PC-9 (cell line): ENCODE measurements at regions not wholly inside any gene's neighbourhood (a gene's known extent, or its start where the extent isn't known, plus 50 kb on each side); places are given as distances from the start of the nearest gene placed in this dataset.

Experiments used
- BruUV-seq: library from RNA; stranded (reverse); fragments of 400-500 nt; replicated peaks from 2 replicates; lab custom pipeline; 2021; lab: Mats Ljungman, UMichigan
- CTCF ChIA-PET: fragments of 300-600 bp; sonication (Branson Sonifier 250); formaldehyde crosslinking; loops from one replicate; lab custom pipeline; 2022; ENCODE audit warnings: antibody characterized with exemption; lab: Charles Lee
- POLR2A ChIA-PET: fragments of 300-600 bp; sonication (Branson Sonifier 250); formaldehyde crosslinking; loops from one replicate; lab custom pipeline; 2022; ENCODE audit warnings: antibody characterized with exemption; ENCODE audit not compliant: unreplicated experiment; lab: Charles Lee
- DNase-seq, 2 experiments: peaks; one replicate each; pipeline versions ENCODE4 v3.0.0 to v3.0.0-alpha.2; 2015 to 2022; ENCODE audit warnings: mixed read lengths in 1 of 2
- H2AFZ ChIP-seq: fragments of 200-600 bp; sonication (generic); 2 replicates; pipeline ENCODE4 v1.8.1; 2017; ENCODE audit warnings: antibody characterized with exemption
- H3F3A ChIP-seq: fragments of 200-600 bp; sonication (generic); 2 replicates; pipeline ENCODE4 v1.8.1; 2017; ENCODE audit warnings: antibody characterized with exemption, mild to moderate bottlenecking, low read depth; ENCODE audit not compliant: insufficient read depth
- H3K27ac ChIP-seq: fragments of 200-600 bp; sonication (generic); 2 replicates; pipeline ENCODE4 v1.6.1; 2016; ENCODE audit warnings: mixed run types
- H3K27me3 ChIP-seq: fragments of 200-600 bp; sonication (generic); 2 replicates; pipeline ENCODE4 v1.6.1; 2016; ENCODE audit warnings: low read depth, mixed run types; ENCODE audit not compliant: insufficient read depth
- H3K36me3 ChIP-seq: fragments of 200-600 bp; sonication (generic); 2 replicates; pipeline ENCODE4 v1.6.1; 2016; ENCODE audit warnings: low read depth, mixed run types
- H3K4me1 ChIP-seq: fragments of 200-600 bp; sonication (generic); replicated peaks from 2 replicates; pipeline ENCODE4 v1.6.1; 2016; ENCODE audit warnings: mixed run types; ENCODE audit not compliant: insufficient read depth
- H3K4me2 ChIP-seq: fragments of 200-600 bp; sonication (generic); 2 replicates; pipeline ENCODE4 v1.6.1; 2017; ENCODE audit warnings: mixed run types
- H3K4me3 ChIP-seq: fragments of 200-600 bp; sonication (generic); 2 replicates; pipeline ENCODE4 v1.6.1; 2016; ENCODE audit warnings: mixed run types
- H3K79me2 ChIP-seq: fragments of 200-600 bp; sonication (generic); 2 replicates; pipeline ENCODE4 v1.6.1; 2017; ENCODE audit warnings: low read depth, mixed run types
- H3K9me2 ChIP-seq: fragments of 200-600 bp; sonication (generic); 2 replicates; pipeline ENCODE4 v1.8.1; 2017; ENCODE audit warnings: mild to moderate bottlenecking; ENCODE audit not compliant: insufficient read depth
- H3K9me3 ChIP-seq: fragments of 200-600 bp; sonication (generic); 2 replicates; pipeline ENCODE4 v1.8.1; 2016; ENCODE audit warnings: low read depth; ENCODE audit not compliant: insufficient read depth
- H4K20me1 ChIP-seq: fragments of 200-600 bp; sonication (generic); 2 replicates; pipeline ENCODE4 v1.8.1; 2017; ENCODE audit not compliant: insufficient read depth
- CTCF ChIP-seq: fragments of 200-600 bp; sonication (generic); conservative IDR thresholded peaks from 2 replicates; pipeline ENCODE4 v1.6.1; 2017; ENCODE audit warnings: mixed run types, antibody characterized with exemption, mild to moderate bottlenecking, moderate library complexity
- EZH2 ChIP-seq: fragments of 200-600 bp; sonication (generic); IDR thresholded peaks from 2 replicates; pipeline ENCODE4 v1.8.0; 2017; ENCODE audit warnings: antibody characterized with exemption, low read depth
- intact Hi-C: fragments of 100-400 bp; cut with micrococcal nuclease; formaldehyde crosslinking; loops from one replicate; pipeline ENCODE4 v1.10.0; 2022; ENCODE audit not compliant: unreplicated experiment

- no TSS peak for BruUV-seq
- Histone ChIP-seq H3K4me1 (peaks cover 14% of the 10 kb centered on the region), H3K27me3 (no peaks in the 10 kb centered on the region), H3K36me3 (no peaks in the 10 kb centered on the region), H2AFZ (no peak overlapping the region), H3F3A (peaks cover 12% of the 10 kb centered on the region; the same call in 1 of the 2 replicates), H3K9me3 (no peaks in the 10 kb centered on the region), H4K20me1 (no peaks in the 10 kb centered on the region), H3K4me2 (no peak overlapping the region), H3K9me2 (no peaks in the 10 kb centered on the region), H3K27ac (no peak overlapping the region), H3K79me2 (no peaks in the 10 kb centered on the region), H3K4me3 (no peak overlapping the region)
- DNase-seq = no peak
- TF ChIP-seq CTCF = no peak
- no peak for TF ChIP-seq EZH2
- intact Hi-C loops = no loop called here
- POLR2A ChIA-PET = interaction anchor here (0.7 kb wide), 1 partner anchor 13 kb away, joined by 8 read pairs; no protein-coding TSS in a partner anchor
- CTCF ChIA-PET = interaction anchor here (0.6 kb wide), 1 partner anchor 995 kb away, joined by 3 read pairs; no protein-coding TSS in a partner anchor
Measured at GRCh38 chr2:120607506-120607905, 128.2 kb upstream of the GLI2 start.

GRCh38 chr2:120607996-120608395, 127.7 kb upstream of the GLI2 start:
- Histone ChIP-seq H3F3A (peaks cover 9% of the 10 kb centered on the region; the same call in 1 of the 2 replicates), H3K27me3 (no peaks in the 10 kb centered on the region), H3K36me3 (no peaks in the 10 kb centered on the region), H3K27ac (no peak overlapping the region), H3K9me2 (no peaks in the 10 kb centered on the region), H2AFZ (no peak overlapping the region), H3K9me3 (no peaks in the 10 kb centered on the region), H3K4me1 (peaks cover 19% of the 10 kb centered on the region), H3K4me3 (no peak overlapping the region), H4K20me1 (no peaks in the 10 kb centered on the region), H3K4me2 (no peak overlapping the region), H3K79me2 (no peaks in the 10 kb centered on the region)
- intact Hi-C loops = no loop called here
- no peak for DNase-seq
- TF ChIP-seq CTCF (no peak), EZH2 (no peak)
- no TSS peak for BruUV-seq
- CTCF ChIA-PET = no interaction called here
- POLR2A ChIA-PET = no interaction called here

GRCh38 chr2:120609826-120610395, 125.8 kb upstream of the GLI2 start:
- TF ChIP-seq EZH2 = no peak
- TF ChIP-seq CTCF = no peak
- H4K20me1 ChIP-seq = no peaks in the 10 kb centered on the region
- H3K4me3 ChIP-seq = no peak overlapping the region
- no TSS peak for BruUV-seq
- H3K9me3 ChIP-seq = no peaks in the 10 kb centered on the region
- H3F3A ChIP-seq = no peaks in the 10 kb centered on the region; the same call in 1 of the 2 replicates
- DNase-seq = no peak
- no peaks in the 10 kb centered on the region for H3K9me2 ChIP-seq
- no peaks in the 10 kb centered on the region for H3K79me2 ChIP-seq
- H3K4me2 ChIP-seq = no peak overlapping the region
- peaks cover 27% of the 10 kb centered on the region for H3K4me1 ChIP-seq
- intact Hi-C loops = no loop called here
- no peak overlapping the region for H2AFZ ChIP-seq
- POLR2A ChIA-PET = no interaction called here
- no peaks in the 10 kb centered on the region for H3K27me3 ChIP-seq
- no peak overlapping the region for H3K27ac ChIP-seq
- CTCF ChIA-PET = interaction anchor here (0.6 kb wide), 1 partner anchor 67 kb away, joined by 3 read pairs; no protein-coding TSS in a partner anchor
- H3K36me3 ChIP-seq = no peaks in the 10 kb centered on the region
